Left ventricle myocardium inferior (tissue), 1 donor: ENCODE measurements at regions not wholly inside any gene's neighbourhood (a gene's known extent, or its start where the extent isn't known, plus 50 kb on each side); places are given as distances from the start of the nearest gene placed in this dataset.

Experiments
- DNase-seq: peaks from one replicate; pipeline ENCODE4 v3.0.0-alpha.2; 2020
- H3K27ac ChIP-seq: fragments of 200-600 bp; replicated peaks from 2 replicates; pipeline ENCODE4 v1.8.0; 2021
- H3K27me3 ChIP-seq: fragments of 200-600 bp; 2 replicates; pipeline ENCODE4 v1.8.0; 2021; ENCODE audit warnings: low read depth
- H3K36me3 ChIP-seq: fragments of 200-600 bp; 2 replicates; pipeline ENCODE4 v1.8.0; 2021
- H3K4me1 ChIP-seq: fragments of 200-600 bp; 2 replicates; pipeline ENCODE4 v1.8.0; 2021
- H3K4me3 ChIP-seq: fragments of 200-600 bp; 2 replicates; pipeline ENCODE4 v1.8.0; 2021; ENCODE audit warnings: mild to moderate bottlenecking, moderate library complexity
- H3K9me3 ChIP-seq: fragments of 200-600 bp; replicated peaks from 2 replicates; pipeline ENCODE4 v1.8.0; 2021
- CTCF ChIP-seq: fragments of 200-600 bp; IDR thresholded peaks from 2 replicates; pipeline ENCODE4 v1.8.0; 2021; ENCODE audit warnings: antibody characterized with exemption, mild to moderate bottlenecking, borderline replicate concordance
- intact Hi-C: fragments of 100-400 bp; cut with micrococcal nuclease; formaldehyde crosslinking; loops from one replicate; pipeline ENCODE4 v1.11.0; 2022
- donor health status: DM: no; HTN: yes; CAD: no; lungs with severe emphysema.

GRCh38 chr2:240205772-240206171 is 65.3 kb upstream of the OTOS start:
- no peak for DNase-seq
- Histone ChIP-seq H3K4me1 (no peaks in the 10 kb centered on the region), H3K27me3 (peaks cover 32% of the 10 kb centered on the region), H3K36me3 (no peaks in the 10 kb centered on the region), H3K9me3 (peaks cover 5% of the 10 kb centered on the region), H3K4me3 (no peak overlapping the region), H3K27ac (no peak overlapping the region)
- TF ChIP-seq CTCF, result no peak
- intact Hi-C loops, result no loop called here

- Histone ChIP-seq H3K4me1 (no peaks in the 10 kb centered on the region), H3K27me3 (peaks cover 36% of the 10 kb centered on the region), H3K36me3 (no peaks in the 10 kb centered on the region), H3K4me3 (no peak overlapping the region), H3K27ac (no peak overlapping the region), H3K9me3 (peaks cover 5% of the 10 kb centered on the region)
- DNase-seq, result no peak
- intact Hi-C loops, result no loop called here
- no peak for TF ChIP-seq CTCF
These were observed 66.2 kb upstream of the OTOS start for GRCh38 chr2:240206630-240207029.

GRCh38 chr2:240207661-240208060 is 67.2 kb upstream of the OTOS start:
- H3K9me3 ChIP-seq, result peaks cover 5% of the 10 kb centered on the region
- no peak overlapping the region for H3K27ac ChIP-seq
- intact Hi-C loops, result no loop called here
- H3K4me1 ChIP-seq, result no peaks in the 10 kb centered on the region
- no peak overlapping the region for H3K4me3 ChIP-seq
- peaks cover 40% of the 10 kb centered on the region for H3K27me3 ChIP-seq
- no peak for TF ChIP-seq CTCF
- H3K36me3 ChIP-seq, result no peaks in the 10 kb centered on the region
- DNase-seq, result no peak

- TF ChIP-seq CTCF, result no peak
- no peak for DNase-seq
- Histone ChIP-seq H3K4me1 (no peaks in the 10 kb centered on the region), H3K27me3 (peaks cover 36% of the 10 kb centered on the region), H3K9me3 (peaks cover 5% of the 10 kb centered on the region), H3K36me3 (no peaks in the 10 kb centered on the region), H3K4me3 (no peak overlapping the region), H3K27ac (no peak overlapping the region)
- intact Hi-C loops, result no loop called here
These were observed 67.6 kb upstream of the OTOS start for GRCh38 chr2:240208096-240208495.

GRCh38 chr2:240208631-240209211 is 68.3 kb upstream of the OTOS start:
- Histone ChIP-seq H3K9me3 (peaks cover 5% of the 10 kb centered on the region), H3K4me3 (no peak overlapping the region), H3K27me3 (peaks cover 33% of the 10 kb centered on the region), H3K36me3 (no peaks in the 10 kb centered on the region), H3K4me1 (no peaks in the 10 kb centered on the region), H3K27ac (no peak overlapping the region)
- TF ChIP-seq CTCF, result no peak
- DNase-seq, result no peak
- intact Hi-C loops, result no loop called here
